NOMO-1 treated with dmso at 0.1 percent for 144 hours (cell line): ENCODE measurements at regions not wholly inside any gene's neighbourhood (a gene's known extent, or its start where the extent isn't known, plus 50 kb on each side); places are given as distances from the start of the nearest gene placed in this dataset.
"Not testable (repeated sequence)": the region's sequence is repeated elsewhere in the genome, so short reads cannot be mapped to it uniquely, and the experiment has no call there.

Experiments
- DNase-seq: peaks from one replicate; lab custom pipeline; 2025; ENCODE audit not compliant: unreplicated experiment; lab: John Stamatoyannopoulos, UW

- DNase-seq = no peak
Observed at GRCh38 chr7:156547884-156548561, 92.6 kb upstream of the RNF32 start.

GRCh38 chr7:156545979-156546378 is 94.6 kb upstream of the RNF32 start:
- no peak for DNase-seq

- DNase-seq = no peak
Observed at GRCh38 chr7:156544919-156545715, 95.5 kb upstream of the RNF32 start.

GRCh38 chr7:156543699-156544598 is 96.6 kb upstream of the RNF32 start:
- DNase-seq = no peak

- no peak for DNase-seq
Observed at GRCh38 chr7:156540619-156541165, 99.9 kb upstream of the RNF32 start.

- DNase-seq = no peak
Observed at GRCh38 chr7:156539999-156540398, 100.6 kb upstream of the RNF32 start.

GRCh38 chr7:156537006-156537405 is 103.6 kb upstream of the RNF32 start:
- no peak for DNase-seq

- DNase-seq = no peak
Observed at GRCh38 chr7:156534925-156535324, 105.6 kb upstream of the RNF32 start.

- no peak for DNase-seq
Observed at GRCh38 chr7:156533964-156534363, 106.6 kb upstream of the RNF32 start.

GRCh38 chr7:156533420-156533819 is 107.2 kb upstream of the RNF32 start:
- no peak for DNase-seq

- DNase-seq = no peak
Observed at GRCh38 chr7:156532016-156532602, 108.5 kb upstream of the RNF32 start.

GRCh38 chr7:156529956-156530355 is 110.6 kb upstream of the RNF32 start:
- no peak for DNase-seq

GRCh38 chr7:156527458-156527890 is 113.1 kb upstream of the RNF32 start:
- DNase-seq = no peak

GRCh38 chr7:156524818-156525597 is 115.6 kb upstream of the RNF32 start:
- no peak for DNase-seq

- DNase-seq = no peak
Observed at GRCh38 chr7:156523447-156524048, 117.0 kb upstream of the RNF32 start.

- DNase-seq = no peak
Observed at GRCh38 chr7:156522801-156523200, 117.8 kb upstream of the RNF32 start.

- no peak for DNase-seq
Observed at GRCh38 chr7:156519070-156519469, 121.5 kb upstream of the RNF32 start.

GRCh38 chr7:156518466-156518865 is 122.1 kb upstream of the RNF32 start:
- DNase-seq = no peak

GRCh38 chr7:156517858-156518257 is 122.7 kb upstream of the RNF32 start:
- not testable (repeated sequence) for DNase-seq
